DOHH2 (cell line): ENCODE measurements at regions not wholly inside any gene's neighbourhood (a gene's known extent, or its start where the extent isn't known, plus 50 kb on each side); places are given as distances from the start of the nearest gene placed in this dataset.

Experiments
- H3F3A ChIP-seq: fragments of 200-600 bp; sonication (generic), shearing (Covaris generic); 2 replicates; pipeline ENCODE4 v1.6.0; 2016; ENCODE audit warnings: antibody characterized with exemption, mild to moderate bottlenecking; ENCODE audit not compliant: control insufficient read depth, insufficient read depth
- H3K27ac ChIP-seq: fragments of 200-600 bp; sonication (generic); 2 replicates; pipeline ENCODE4 v1.5.1; 2014; ENCODE audit warnings: low read depth, mild to moderate bottlenecking, low read length, moderate library complexity
- H3K27me3 ChIP-seq: fragments of 200-600 bp; sonication (generic); 2 replicates; pipeline ENCODE4 v1.6.1; 2014; ENCODE audit warnings: mild to moderate bottlenecking, low read length, mixed read lengths; ENCODE audit not compliant: control insufficient read depth
- H3K36me3 ChIP-seq: fragments of 200-600 bp; sonication (generic); 2 replicates; pipeline ENCODE4 v1.6.1; 2014; ENCODE audit warnings: mild to moderate bottlenecking, low read length, moderate library complexity, mixed read lengths; ENCODE audit not compliant: control insufficient read depth
- H3K4me1 ChIP-seq: fragments of 200-600 bp; sonication (generic); 2 replicates; pipeline ENCODE4 v1.6.1; 2014; ENCODE audit warnings: mild to moderate bottlenecking, low read length, mixed read lengths; ENCODE audit not compliant: control insufficient read depth
- H3K4me2 ChIP-seq: fragments of 200-600 bp; sonication (generic); 2 replicates; pipeline ENCODE4 v1.6.0; 2014; ENCODE audit warnings: mild to moderate bottlenecking, low read length, moderate library complexity
- H3K4me3 ChIP-seq: fragments of 200-600 bp; sonication (generic); 2 replicates; pipeline ENCODE4 v1.5.1; 2014; ENCODE audit warnings: mild to moderate bottlenecking, low read length, mixed read lengths
- H3K79me2 ChIP-seq: fragments of 200-600 bp; sonication (generic); 2 replicates; pipeline ENCODE4 v1.6.1; 2014; ENCODE audit warnings: mild to moderate bottlenecking, low read length, mixed read lengths; ENCODE audit not compliant: control insufficient read depth
- H3K9me2 ChIP-seq: fragments of 200-600 bp; sonication (generic); replicated peaks from 2 replicates; pipeline ENCODE4 v1.6.1; 2014; ENCODE audit warnings: mild to moderate bottlenecking, low read length, mixed read lengths; ENCODE audit not compliant: control insufficient read depth
- H3K9me3 ChIP-seq: fragments of 200-600 bp; sonication (generic); 2 replicates; pipeline ENCODE4 v1.6.1; 2014; ENCODE audit warnings: antibody characterized with exemption, low read length, mixed read lengths; ENCODE audit not compliant: control insufficient read depth, insufficient read depth
- H4K20me1 ChIP-seq: fragments of 200-600 bp; sonication (generic); 2 replicates; pipeline ENCODE4 v1.6.0; 2014; ENCODE audit warnings: low read depth, mild to moderate bottlenecking, antibody characterized with exemption, low read length, moderate library complexity; ENCODE audit not compliant: control insufficient read depth, insufficient read depth
- CTCF ChIP-seq: fragments of 200-600 bp; sonication (generic); IDR thresholded peaks from one replicate; pipeline ENCODE4 v1.5.1; 2014; ENCODE audit warnings: antibody characterized with exemption, mild to moderate bottlenecking, low read depth, low read length; ENCODE audit not compliant: poor library complexity, severe bottlenecking
- EZH2phosphoT487 ChIP-seq: fragments of 200-600 bp; sonication (generic); IDR thresholded peaks from 2 replicates; pipeline ENCODE4 v1.6.1; 2017; ENCODE audit warnings: borderline replicate concordance, mild to moderate bottlenecking, antibody characterized with exemption, low read length, moderate library complexity, mixed read lengths

- Histone ChIP-seq H3K9me3 (no peaks in the 10 kb centered on the region), H4K20me1 (no peaks in the 10 kb centered on the region), H3K27me3 (peaks cover 3% of the 10 kb centered on the region; the same call in 1 of the 2 replicates), H3K4me3 (no peak overlapping the region), H3K79me2 (no peaks in the 10 kb centered on the region), H3F3A (no peaks in the 10 kb centered on the region), H3K36me3 (no peaks in the 10 kb centered on the region), H3K4me2 (no peak overlapping the region), H3K4me1 (no peaks in the 10 kb centered on the region), H3K27ac (no peak overlapping the region), H3K9me2 (no peaks in the 10 kb centered on the region)
- TF ChIP-seq EZH2phosphoT487 (no peak), CTCF (no peak)
Measured at GRCh38 chr2:62573137-62573731, 67.2 kb upstream of the TMEM17 start.

GRCh38 chr2:62570861-62571698 lies 65.1 kb upstream of the TMEM17 start:
- no peak overlapping the region for H3K4me3 ChIP-seq
- no peaks in the 10 kb centered on the region for H3F3A ChIP-seq
- H3K4me2 ChIP-seq, result no peak overlapping the region
- no peak overlapping the region for H3K27ac ChIP-seq
- TF ChIP-seq CTCF (no peak), EZH2phosphoT487 (no peak)
- no peaks in the 10 kb centered on the region for H3K79me2 ChIP-seq
- no peaks in the 10 kb centered on the region for H3K9me2 ChIP-seq
- H4K20me1 ChIP-seq, result no peaks in the 10 kb centered on the region
- no peaks in the 10 kb centered on the region for H3K9me3 ChIP-seq
- H3K27me3 ChIP-seq, result peaks cover 3% of the 10 kb centered on the region; the same call in 1 of the 2 replicates
- H3K36me3 ChIP-seq, result no peaks in the 10 kb centered on the region
- H3K4me1 ChIP-seq, result no peaks in the 10 kb centered on the region

- H3K4me1 ChIP-seq, result no peaks in the 10 kb centered on the region
- no peaks in the 10 kb centered on the region for H3K9me3 ChIP-seq
- H4K20me1 ChIP-seq, result no peaks in the 10 kb centered on the region
- no peak overlapping the region for H3K27ac ChIP-seq
- no peaks in the 10 kb centered on the region for H3K79me2 ChIP-seq
- H3K36me3 ChIP-seq, result no peaks in the 10 kb centered on the region
- H3K27me3 ChIP-seq, result peaks cover 3% of the 10 kb centered on the region; the same call in 1 of the 2 replicates
- no peaks in the 10 kb centered on the region for H3K9me2 ChIP-seq
- H3K4me3 ChIP-seq, result no peak overlapping the region
- H3F3A ChIP-seq, result no peaks in the 10 kb centered on the region
- H3K4me2 ChIP-seq, result no peak overlapping the region
- no peak for TF ChIP-seq EZH2phosphoT487
- no peak for TF ChIP-seq CTCF
Measured at GRCh38 chr2:62569907-62570841, 64.2 kb upstream of the TMEM17 start.
